ENCODE measurements at regions not wholly inside any gene's neighbourhood (a gene's known extent, or its start where the extent isn't known, plus 50 kb on each side); places are given as distances from the start of the nearest gene placed in this dataset.

- TF ChIP-seq POLR2A (IDR thresholded peaks at IDR 0.05): no peak
- TF ChIP-seq, protein P1, sequence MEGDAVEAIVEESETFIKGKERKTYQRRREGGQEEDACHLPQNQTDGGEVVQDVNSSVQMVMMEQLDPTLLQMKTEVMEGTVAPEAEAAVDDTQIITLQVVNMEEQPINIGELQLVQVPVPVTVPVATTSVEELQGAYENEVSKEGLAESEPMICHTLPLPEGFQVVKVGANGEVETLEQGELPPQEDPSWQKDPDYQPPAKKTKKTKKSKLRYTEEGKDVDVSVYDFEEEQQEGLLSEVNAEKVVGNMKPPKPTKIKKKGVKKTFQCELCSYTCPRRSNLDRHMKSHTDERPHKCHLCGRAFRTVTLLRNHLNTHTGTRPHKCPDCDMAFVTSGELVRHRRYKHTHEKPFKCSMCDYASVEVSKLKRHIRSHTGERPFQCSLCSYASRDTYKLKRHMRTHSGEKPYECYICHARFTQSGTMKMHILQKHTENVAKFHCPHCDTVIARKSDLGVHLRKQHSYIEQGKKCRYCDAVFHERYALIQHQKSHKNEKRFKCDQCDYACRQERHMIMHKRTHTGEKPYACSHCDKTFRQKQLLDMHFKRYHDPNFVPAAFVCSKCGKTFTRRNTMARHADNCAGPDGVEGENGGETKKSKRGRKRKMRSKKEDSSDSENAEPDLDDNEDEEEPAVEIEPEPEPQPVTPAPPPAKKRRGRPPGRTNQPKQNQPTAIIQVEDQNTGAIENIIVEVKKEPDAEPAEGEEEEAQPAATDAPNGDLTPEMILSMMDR (IDR thresholded peaks at IDR 0.05): no peak
Measured at GRCh38 chr6:164412566-164412965, 896.8 kb downstream of the C6orf118 start.
